IMR-90 (cell line): ENCODE measurements at regions not wholly inside any gene's neighbourhood (a gene's known extent, or its start where the extent isn't known, plus 50 kb on each side); places are given as distances from the start of the nearest gene placed in this dataset.

Experiments
- ATAC-seq: fragments of 200-7000 bp; cut with Tn5 transposase; 2 replicates; pipeline ENCODE4 v1.9.1; 2020; ENCODE audit warnings: low read depth, mild to moderate bottlenecking, moderate library complexity
- BruUV-seq: library from RNA; stranded (reverse); fragments of 400-500 nt; replicated peaks from 2 replicates; lab custom pipeline; 2021; lab: Mats Ljungman, UMichigan
- CTCF ChIA-PET: fragments of 300-600 bp; formaldehyde crosslinking; extraction: SDS; loops from one replicate; lab custom pipeline; 2021; ENCODE audit warnings: antibody characterized with exemption; lab: Yijun Ruan, JAX
- POLR2A ChIA-PET: fragments of 300-600 bp; sonication (Branson Sonifier 250); formaldehyde crosslinking; loops from one replicate; lab custom pipeline; 2022; ENCODE audit warnings: antibody characterized with exemption; ENCODE audit not compliant: unreplicated experiment; lab: Charles Lee
- DNase-seq: peaks from one replicate; pipeline ENCODE4 v3.0.0; 2013
- H2AFZ ChIP-seq: replicated peaks from 2 replicates; pipeline ENCODE3; 2013; ENCODE audit warnings: low read length, mild to moderate bottlenecking; ENCODE audit not compliant: poor library complexity
- H2AK5ac ChIP-seq: 2 replicates; pipeline ENCODE4 v1.6.1; 2013; ENCODE audit warnings: low read depth, low read length, inconsistent platforms
- H2AK9ac ChIP-seq: replicated peaks from 2 replicates; pipeline ENCODE3; 2013; ENCODE audit warnings: mild to moderate bottlenecking, low read depth, low read length, moderate library complexity; ENCODE audit not compliant: poor library complexity
- H2BK120ac ChIP-seq: 2 replicates; pipeline ENCODE4 v1.6.1; 2013; ENCODE audit warnings: low read depth, low read length, inconsistent platforms
- H2BK15ac ChIP-seq: 3 replicates; pipeline ENCODE4 v1.6.1; 2013; ENCODE audit warnings: low read depth, low read length, inconsistent platforms
- H2BK20ac ChIP-seq: 2 replicates; pipeline ENCODE4 v1.6.1; 2013; ENCODE audit warnings: low read depth, mild to moderate bottlenecking, inconsistent platforms, low read length, moderate library complexity
- H2BK5ac ChIP-seq: 2 replicates; pipeline ENCODE4 v1.6.1; 2013; ENCODE audit warnings: mild to moderate bottlenecking, low read depth, low read length, inconsistent platforms; ENCODE audit not compliant: poor library complexity, severe bottlenecking
- H3K14ac ChIP-seq: replicated peaks from 2 replicates; pipeline ENCODE4 v1.6.1; 2013; ENCODE audit warnings: low read depth, low read length, inconsistent platforms
- H3K18ac ChIP-seq: 2 replicates; pipeline ENCODE4 v1.6.1; 2013; ENCODE audit warnings: low read depth, low read length, control low read depth
- H3K23ac ChIP-seq: 2 replicates; pipeline ENCODE4 v1.6.1; 2013; ENCODE audit warnings: low read depth, low read length, inconsistent platforms
- H3K27ac ChIP-seq: 2 replicates; pipeline ENCODE4 v1.5.1; 2013; ENCODE audit warnings: mild to moderate bottlenecking, control low read depth, low read length; ENCODE audit not compliant: insufficient read depth
- H3K27me3 ChIP-seq: 2 replicates; pipeline ENCODE4 v1.6.1; 2013; ENCODE audit warnings: low read length; ENCODE audit not compliant: control insufficient read depth, insufficient read depth
- H3K36me3 ChIP-seq: 2 replicates; pipeline ENCODE4 v1.6.1; 2013; ENCODE audit warnings: low read length, mixed read lengths; ENCODE audit not compliant: control insufficient read depth, insufficient read depth
- H3K4ac ChIP-seq: 2 replicates; pipeline ENCODE4 v1.6.1; 2013; ENCODE audit warnings: low read depth, low read length, inconsistent platforms
- H3K4me1 ChIP-seq: 2 replicates; pipeline ENCODE4 v1.6.1; 2013; ENCODE audit warnings: low read length, mixed read lengths; ENCODE audit not compliant: control insufficient read depth, insufficient read depth
- H3K4me2 ChIP-seq: 2 replicates; pipeline ENCODE4 v1.6.1; 2013; ENCODE audit warnings: low read depth, mild to moderate bottlenecking, control low read depth, low read length, moderate library complexity
- H3K4me3 ChIP-seq: 2 replicates; pipeline ENCODE4 v1.5.1; 2013; ENCODE audit warnings: low read depth, mild to moderate bottlenecking, control low read depth, low read length, moderate library complexity; ENCODE audit not compliant: insufficient read depth
- H3K56ac ChIP-seq: 2 replicates; pipeline ENCODE4 v1.6.1; 2013; ENCODE audit warnings: low read length, inconsistent platforms; ENCODE audit not compliant: insufficient read depth; ENCODE audit errors: extremely low read depth
- H3K79me1 ChIP-seq, 2 experiments: 2 replicates each; pipeline ENCODE4 v1.6.1; 2013; ENCODE audit warnings: low read length in 2 of 2, inconsistent platforms in 1 of 2, low read depth in 1 of 2
- H3K9ac ChIP-seq: 2 replicates; pipeline ENCODE4 v1.6.1; 2013; ENCODE audit warnings: low read depth, low read length, control low read depth
- H3K9me1 ChIP-seq: 2 replicates; pipeline ENCODE4 v1.6.1; 2013; ENCODE audit warnings: low read length, inconsistent platforms; ENCODE audit not compliant: insufficient read depth
- H3K9me3 ChIP-seq: 2 replicates; pipeline ENCODE4 v1.6.1; 2013; ENCODE audit warnings: low read length; ENCODE audit not compliant: control insufficient read depth, insufficient read depth
- H4K20me1 ChIP-seq: 2 replicates; pipeline ENCODE4 v1.6.1; 2013; ENCODE audit warnings: low read length, inconsistent platforms; ENCODE audit not compliant: insufficient read depth
- H4K5ac ChIP-seq: 2 replicates; pipeline ENCODE4 v1.6.1; 2013; ENCODE audit warnings: mild to moderate bottlenecking, low read depth, low read length, control low read depth
- H4K8ac ChIP-seq, 2 experiments: 2 replicates each; pipeline ENCODE4 v1.6.1; 2013; ENCODE audit warnings: low read depth in 2 of 2, low read length in 2 of 2, control low read depth in 1 of 2, inconsistent platforms in 1 of 2
- H4K91ac ChIP-seq: 2 replicates; pipeline ENCODE4 v1.6.1; 2013; ENCODE audit warnings: low read depth, low read length, inconsistent platforms; ENCODE audit not compliant: insufficient read depth
- BHLHE40 ChIP-seq: fragments of 150-350 bp; IDR thresholded peaks from 2 replicates; pipeline ENCODE4 v1.6.1; 2016; ENCODE audit warnings: mild to moderate bottlenecking, low read depth, low read length
- CEBPB ChIP-seq: IDR thresholded peaks from 2 replicates; pipeline ENCODE4 v1.6.1; 2012; ENCODE audit warnings: low read depth, low read length, improper control_type of control experiment
- CHD1 ChIP-seq: IDR thresholded peaks from 2 replicates; pipeline ENCODE4 v1.6.1; 2012; ENCODE audit warnings: low read depth, low read length, improper control_type of control experiment
- CTCF ChIP-seq: conservative IDR thresholded peaks from 2 replicates; pipeline ENCODE4 v1.5.1; 2012; ENCODE audit warnings: mild to moderate bottlenecking, low read depth, low read length, improper control_type of control experiment
- ELK1 ChIP-seq: fragments of 150-350 bp; IDR thresholded peaks from 2 replicates; pipeline ENCODE4 v1.6.1; 2016; ENCODE audit warnings: low read depth, mild to moderate bottlenecking, low read length, moderate library complexity, borderline replicate concordance
- FOS ChIP-seq: fragments of 150-350 bp; IDR thresholded peaks from 2 replicates; pipeline ENCODE4 v1.6.1; 2016; ENCODE audit warnings: low read depth, low read length
- MAFK ChIP-seq: IDR thresholded peaks from 2 replicates; pipeline ENCODE4 v1.6.1; 2012; ENCODE audit warnings: low read depth, low read length, improper control_type of control experiment
- MAZ ChIP-seq: IDR thresholded peaks from 2 replicates; pipeline ENCODE4 v1.6.1; 2012; ENCODE audit warnings: low read depth, mild to moderate bottlenecking, low read length, improper control_type of control experiment, moderate library complexity, borderline replicate concordance
- MXI1 ChIP-seq: IDR thresholded peaks from 2 replicates; pipeline ENCODE4 v1.6.1; 2012; ENCODE audit warnings: low read depth, mild to moderate bottlenecking, low read length, moderate library complexity, borderline replicate concordance
- NFE2L2 ChIP-seq: fragments of 150-350 bp; IDR thresholded peaks from 2 replicates; pipeline ENCODE4 v1.6.1; 2016; ENCODE audit warnings: low read depth, mild to moderate bottlenecking, low read length
- POLR2A ChIP-seq: IDR thresholded peaks from 2 replicates; pipeline ENCODE4 v1.6.1; 2012; ENCODE audit warnings: mild to moderate bottlenecking, low read depth, low read length
- RAD21 ChIP-seq: IDR thresholded peaks from 2 replicates; pipeline ENCODE4 v1.6.1; 2012; ENCODE audit warnings: low read length, improper control_type of control experiment
- RCOR1 ChIP-seq: IDR thresholded peaks from 2 replicates; pipeline ENCODE4 v1.6.1; 2012; ENCODE audit warnings: mild to moderate bottlenecking, low read length, improper control_type of control experiment; ENCODE audit not compliant: insufficient replicate concordance
- RFX5 ChIP-seq: IDR thresholded peaks from 2 replicates; pipeline ENCODE4 v1.8.0; 2012; ENCODE audit warnings: low read depth, mild to moderate bottlenecking, low read length, moderate library complexity
- SMC3 ChIP-seq: fragments of 150-350 bp; IDR thresholded peaks from 2 replicates; pipeline ENCODE4 v1.6.1; 2016; ENCODE audit warnings: low read depth, mild to moderate bottlenecking, antibody characterized with exemption, low read length, moderate library complexity
- USF2 ChIP-seq: fragments of 150-350 bp; IDR thresholded peaks from 2 replicates; pipeline ENCODE4 v1.6.1; 2017; ENCODE audit warnings: mild to moderate bottlenecking, antibody characterized with exemption, low read length, low read depth
- WGBS, 2 experiments: methylation state at CpG; one replicate each; pipeline versions ENCODE4 v1.1.5 to v1.1.7; 2013; ENCODE audit warnings: missing lambda C conversion rate in 2 of 2; ENCODE audit not compliant: insufficient read length in 1 of 2; ENCODE audit errors: extremely low coverage in 2 of 2; 5-methylcytosine and 5-hydroxymethylcytosine counted together
- dilution Hi-C: fragments of 300-500 bp; cut with HindIII; formaldehyde crosslinking; loops from one replicate; pipeline ENCODE4 v1.14.3; 2018; ENCODE audit warnings: low sequenced_read_pairs; ENCODE audit not compliant: unreplicated experiment
- in situ Hi-C: fragments of 300-500 bp; cut with MboI; formaldehyde crosslinking; loops from 3 replicates; pipeline ENCODE4 v1.14.3; 2019; ENCODE audit warnings: low sequenced_read_pairs, inconsistent platforms, mixed read lengths
- intact Hi-C: fragments of 100-400 bp; cut with micrococcal nuclease; formaldehyde crosslinking; loops from 2 replicates; pipeline ENCODE4 v1.10.0; 2022

DNA sequence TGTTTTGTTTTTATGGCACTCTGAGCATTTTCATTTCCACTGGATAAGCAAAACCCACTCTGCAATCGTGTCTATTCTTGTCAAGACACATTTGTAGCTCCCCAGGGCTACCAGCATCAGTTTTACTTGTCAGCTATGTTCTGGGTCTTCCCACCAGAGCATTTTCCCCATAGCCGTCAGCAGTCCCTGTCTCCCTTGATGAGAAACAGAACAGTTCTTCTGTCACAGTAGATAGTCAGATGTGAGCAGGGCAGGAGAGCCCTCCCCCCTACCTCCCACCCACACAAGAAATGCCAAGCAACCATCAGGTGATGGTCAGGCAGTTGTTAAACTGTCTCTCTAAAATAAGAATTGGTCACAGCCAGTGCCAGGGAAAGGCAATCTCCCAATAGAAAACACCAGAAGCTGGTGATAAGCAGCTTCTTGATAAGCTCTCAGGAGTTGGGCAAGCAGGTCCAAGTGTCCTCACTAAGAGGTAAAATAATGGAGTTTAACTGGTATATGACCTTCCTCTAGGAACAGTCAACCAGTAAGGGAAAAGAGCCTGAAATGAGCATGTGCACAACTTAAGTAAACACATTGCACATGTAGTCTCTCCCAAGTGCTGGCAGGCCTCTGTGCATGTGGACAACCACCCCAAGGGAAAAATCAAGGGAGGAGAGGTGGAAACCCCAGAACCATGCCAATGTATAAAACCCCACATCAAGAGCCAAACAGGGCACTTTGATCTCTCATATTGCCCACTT, 208.2 kb downstream of the S1PR1 start:
- ChIA-PET CTCF (no interaction called here), POLR2A (no interaction called here)
- no peak overlapping the region for H4K91ac ChIP-seq
- no peak overlapping the region for H4K5ac ChIP-seq
- H2BK5ac ChIP-seq: no peak overlapping the region
- no peak overlapping the region for H3K4me2 ChIP-seq
- intact Hi-C loops (no loop called here), dilution Hi-C loops (no loop called here), in situ Hi-C loops (no loop called here)
- H3K4me1 ChIP-seq: no peaks in the 10 kb centered on the region
- H3K79me1 ChIP-seq: no peaks in the 10 kb centered on the region
- H3K56ac ChIP-seq: no peak overlapping the region
- no peak overlapping the region for H3K18ac ChIP-seq
- H2BK15ac ChIP-seq: no peak overlapping the region
- 0% methylated on average over 1 of the region's 2 CpGs; no CpG with 5 or more reads in 1 of the 2 experiments for WGBS, 2 experiments
- no peak overlapping the region for H2AK5ac ChIP-seq
- no peak overlapping the region for H2AFZ ChIP-seq
- ATAC-seq (no peak), DNase-seq (no peak)
- H3K9me3 ChIP-seq: no peaks in the 10 kb centered on the region
- H3K27me3 ChIP-seq: peaks cover 2% of the 10 kb centered on the region; the same call in 1 of the 2 replicates
- H2AK9ac ChIP-seq: no peak overlapping the region
- no TSS peak for BruUV-seq
- H3K23ac ChIP-seq: no peak overlapping the region
- no peak for TF ChIP-seq NFE2L2
- TF ChIP-seq USF2: no peak
- TF ChIP-seq FOS: no peak
- TF ChIP-seq ELK1: no peak
- no peak for TF ChIP-seq MAZ
- TF ChIP-seq MAFK: no peak
- TF ChIP-seq CTCF: no peak
- TF ChIP-seq SMC3: no peak
- no peak for TF ChIP-seq RCOR1
- TF ChIP-seq RAD21: no peak
- no peak for TF ChIP-seq CHD1
- no peak for TF ChIP-seq MXI1
- no peak for TF ChIP-seq CEBPB
- no peak for TF ChIP-seq POLR2A
- no peak for TF ChIP-seq RFX5
- TF ChIP-seq BHLHE40: no peak
- H3K4me3 ChIP-seq: no peak overlapping the region
- H4K8ac ChIP-seq: no peak overlapping the region
- no peak overlapping the region for H2BK120ac ChIP-seq
- no peaks in the 10 kb centered on the region for H4K20me1 ChIP-seq
- H3K9ac ChIP-seq: no peak overlapping the region
- H3K36me3 ChIP-seq: no peaks in the 10 kb centered on the region
- H3K14ac ChIP-seq: no peak overlapping the region
- no peaks in the 10 kb centered on the region for H3K9me1 ChIP-seq
- H3K4ac ChIP-seq: no peak overlapping the region
- H3K27ac ChIP-seq: no peak overlapping the region
- H2BK20ac ChIP-seq: no peak overlapping the region
